BLaER1 treated with 17β-estradiol and CSF1 and Interleukin-3, amounts not matched to agents 10 nM and 100 nM (cell line): ENCODE measurements at regions not wholly inside any gene's neighbourhood (a gene's known extent, or its start where the extent isn't known, plus 50 kb on each side); places are given as distances from the start of the nearest gene placed in this dataset.

Source experiments
- H3K27ac ChIP-seq, 11 experiments: shearing (Covaris generic); formaldehyde crosslinking; 2 replicates each; pipeline ENCODE4 v1.8.1; 2022
- H3K27me3 ChIP-seq, 11 experiments: shearing (Covaris generic); formaldehyde crosslinking; 2 replicates each; pipeline ENCODE4 v1.8.1; 2022
- H3K36me3 ChIP-seq, 11 experiments: shearing (Covaris generic); formaldehyde crosslinking; 2 replicates each; pipeline ENCODE4 v1.8.1; 2022
- H3K4me1 ChIP-seq, 10 experiments: shearing (Covaris generic); formaldehyde crosslinking; 2 replicates each; pipeline ENCODE4 v1.8.1; 2022
- H3K4me2 ChIP-seq, 11 experiments: shearing (Covaris generic); formaldehyde crosslinking; 2 replicates each; pipeline ENCODE4 v1.8.1; 2022
- H3K4me3 ChIP-seq, 10 experiments: shearing (Covaris generic); formaldehyde crosslinking; 2 replicates each; pipeline ENCODE4 v1.8.1; 2022
- H3K9ac ChIP-seq, 11 experiments: shearing (Covaris generic); formaldehyde crosslinking; 2 replicates each; pipeline ENCODE4 v1.8.1; 2022
- H3K9me3 ChIP-seq, 11 experiments: shearing (Covaris generic); formaldehyde crosslinking; replicated peaks in 1 of 11; 2 replicates each; pipeline ENCODE4 v1.8.1; 2022
- H4K20me1 ChIP-seq, 11 experiments: shearing (Covaris generic); formaldehyde crosslinking; 2 replicates each; pipeline ENCODE4 v1.8.1; 2022
- Cebpa-rat ChIP-seq, 11 experiments: shearing (Covaris generic); IDR thresholded peaks; 2 replicates each; pipeline ENCODE4 v1.8.1; 2022

DNA sequence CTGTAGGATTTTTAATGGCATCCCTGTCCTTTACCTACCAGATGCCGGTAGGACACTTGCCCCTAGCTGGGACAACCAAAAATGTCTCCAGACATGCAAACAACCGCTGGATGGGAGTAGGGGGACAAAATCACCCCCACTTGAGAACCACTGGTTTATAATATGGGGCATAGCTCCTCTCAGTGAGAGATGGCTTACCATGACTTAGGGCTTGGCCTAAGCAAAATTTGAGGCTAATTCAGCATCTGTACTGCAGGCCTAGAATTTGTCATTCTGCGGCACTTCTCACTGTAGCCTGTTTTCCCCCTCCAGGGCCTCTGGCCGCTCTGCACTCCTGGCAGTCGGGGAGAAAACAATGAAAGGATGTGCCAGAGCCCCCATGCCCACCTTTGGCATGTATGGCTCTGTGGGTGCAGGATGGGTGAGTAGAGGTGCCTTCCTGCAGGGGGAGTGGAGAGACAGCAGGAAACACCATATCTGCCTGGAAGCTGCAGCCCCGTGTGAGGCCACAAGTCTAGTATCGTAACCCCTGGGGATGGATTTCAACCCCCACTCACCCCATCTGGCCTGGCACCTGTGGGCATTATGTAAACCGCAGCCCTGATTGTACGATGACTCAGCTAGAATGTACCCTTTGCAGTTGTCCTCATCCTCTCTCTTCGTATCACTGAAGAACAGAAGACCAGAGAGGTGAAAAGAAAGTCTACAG lies 268.1 kb downstream of the SOX9 start:
- H3K9ac ChIP-seq, result peak overlapping the region in 5 of 11 experiments; percentile 15 to 67 (median 57); a peak in 9 of 22 replicates
- H3K4me3 ChIP-seq, result 0 out of 20 replicates have a peak overlapping the region, but pooled peaks of 3 of the 10 experiments have one; percentile 4 to 37 (median 26)
- H4K20me1 ChIP-seq, result no peaks in the 10 kb centered on the region; a peak in 2 of 22 replicates
- TF ChIP-seq Cebpa-rat (IDR thresholded peaks at IDR 0.05), result no peak
- H3K4me1 ChIP-seq, result peaks cover 55 to 82% (median 78%) of the 10 kb centered on the region in 10 experiments
- peaks cover 0 to 6% (median 0%) of the 10 kb centered on the region in 11 experiments; a peak in 1 of 22 replicates for H3K27me3 ChIP-seq
- no peaks in the 10 kb centered on the region for H3K36me3 ChIP-seq
- peak overlapping the region; percentile 40 to 98 (median 96) for H3K4me2 ChIP-seq
- H3K27ac ChIP-seq, result peak overlapping the region in 8 of 11 experiments; percentile 28 to 90 (median 82); a peak in 14 of 22 replicates
- peaks cover 0 to 7% (median 0%) of the 10 kb centered on the region in 11 experiments; a peak in 1 of 22 replicates for H3K9me3 ChIP-seq

GRCh38 chr17:72390675-72391508 lies 270.1 kb downstream of the SOX9 start:
- H3K4me1 ChIP-seq, result peaks cover 58 to 99% (median 92%) of the 10 kb centered on the region in 10 experiments
- peaks cover 0 to 6% (median 0%) of the 10 kb centered on the region in 11 experiments; a peak in 1 of 22 replicates for H3K27me3 ChIP-seq
- TF ChIP-seq Cebpa-rat (IDR thresholded peaks at IDR 0.05), result no peak
- H3K27ac ChIP-seq, result peak overlapping the region in 8 of 11 experiments; percentile 69 to 90 (median 82); a peak in 15 of 22 replicates
- peak overlapping the region; percentile 87 to 98 (median 97); a peak in 21 of 22 replicates for H3K4me2 ChIP-seq
- peak overlapping the region in 1 of 10 experiments; percentile 55; a peak in 1 of 20 replicates for H3K4me3 ChIP-seq
- no peaks in the 10 kb centered on the region; a peak in 1 of 22 replicates for H3K9me3 ChIP-seq
- no peaks in the 10 kb centered on the region for H3K36me3 ChIP-seq
- H4K20me1 ChIP-seq, result no peaks in the 10 kb centered on the region; a peak in 2 of 22 replicates
- H3K9ac ChIP-seq, result peak overlapping the region in 3 of 11 experiments; percentile 78 to 80 (median 80); a peak in 5 of 22 replicates

GRCh38 chr17:72392056-72393010 lies 271.5 kb downstream of the SOX9 start:
- Histone ChIP-seq H3K4me1 (peaks cover 50 to 84% (median 80%) of the 10 kb centered on the region in 10 experiments), H3K27me3 (peaks cover 0 to 6% (median 0%) of the 10 kb centered on the region in 11 experiments; a peak in 1 of 22 replicates), H3K27ac (peak overlapping the region in 9 of 11 experiments; percentile 25 to 90 (median 78); a peak in 18 of 22 replicates), H4K20me1 (no peaks in the 10 kb centered on the region; a peak in 2 of 22 replicates), H3K4me2 (peak overlapping the region; percentile 87 to 98 (median 97)), H3K9me3 (no peaks in the 10 kb centered on the region; a peak in 1 of 22 replicates), H3K36me3 (no peaks in the 10 kb centered on the region), H3K9ac (peak overlapping the region in 9 of 11 experiments; percentile 32 to 80 (median 70); a peak in 17 of 22 replicates), H3K4me3 (peak overlapping the region; percentile 28 to 66 (median 51); a peak in 18 of 20 replicates)
- peak in 7 of 11 experiments; percentile 37 to 81 (median 61); a peak in 10 of 22 replicates for TF ChIP-seq Cebpa-rat (IDR thresholded peaks at IDR 0.05)

- no peak for TF ChIP-seq Cebpa-rat (IDR thresholded peaks at IDR 0.05)
- H4K20me1 ChIP-seq, result no peaks in the 10 kb centered on the region; a peak in 2 of 22 replicates
- no peaks in the 10 kb centered on the region; a peak in 1 of 22 replicates for H3K9me3 ChIP-seq
- H3K27me3 ChIP-seq, result peaks cover 0 to 6% (median 0%) of the 10 kb centered on the region in 11 experiments; a peak in 1 of 22 replicates
- no peak overlapping the region for H3K4me3 ChIP-seq
- H3K4me2 ChIP-seq, result peak overlapping the region; percentile 87 to 98 (median 97)
- no peaks in the 10 kb centered on the region for H3K36me3 ChIP-seq
- peak overlapping the region in 8 of 11 experiments; percentile 38 to 90 (median 82); a peak in 16 of 22 replicates for H3K27ac ChIP-seq
- peak overlapping the region in 5 of 11 experiments; percentile 14 to 67 (median 55); a peak in 4 of 22 replicates for H3K9ac ChIP-seq
- H3K4me1 ChIP-seq, result peaks cover 38 to 72% (median 67%) of the 10 kb centered on the region in 10 experiments
Measured at GRCh38 chr17:72393553-72393952, 272.7 kb downstream of the SOX9 start.

DNA sequence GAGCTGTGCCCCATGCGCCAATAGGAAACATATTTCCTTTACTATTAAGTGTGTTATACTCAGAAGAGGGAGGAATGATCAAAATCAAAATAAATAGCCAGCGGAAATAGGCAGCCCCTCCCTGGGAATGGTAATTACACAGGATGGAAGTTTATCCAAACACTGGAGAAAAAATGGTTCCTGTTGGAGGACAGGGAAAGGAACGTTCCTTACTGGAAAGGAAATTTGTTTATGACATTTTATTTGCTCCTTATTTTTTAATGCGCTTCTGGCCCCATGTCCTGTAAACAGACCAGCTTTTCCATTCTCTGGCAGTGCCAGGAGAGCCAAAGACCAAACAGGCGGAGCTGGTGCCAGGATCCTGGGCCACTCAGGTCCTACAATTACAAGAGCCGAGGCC lies 273.7 kb downstream of the SOX9 start:
- H3K9me3 ChIP-seq, result no peaks in the 10 kb centered on the region; a peak in 1 of 22 replicates
- no peak overlapping the region for H3K4me3 ChIP-seq
- H3K4me1 ChIP-seq, result peaks cover 29 to 62% (median 58%) of the 10 kb centered on the region in 10 experiments
- H3K27me3 ChIP-seq, result no peaks in the 10 kb centered on the region; a peak in 1 of 22 replicates
- 0 out of 22 replicates have a peak overlapping the region, but pooled peaks of 1 of the 11 experiments have one; percentile 10 for H3K9ac ChIP-seq
- no peaks in the 10 kb centered on the region for H3K36me3 ChIP-seq
- TF ChIP-seq Cebpa-rat (IDR thresholded peaks at IDR 0.05), result no peak
- peak overlapping the region in 4 of 11 experiments; percentile 86 to 90 (median 87); a peak in 7 of 22 replicates for H3K27ac ChIP-seq
- peak overlapping the region in 9 of 11 experiments; percentile 87 to 98 (median 97); a peak in 18 of 22 replicates for H3K4me2 ChIP-seq
- H4K20me1 ChIP-seq, result no peaks in the 10 kb centered on the region; a peak in 2 of 22 replicates

- Histone ChIP-seq H3K9me3 (no peaks in the 10 kb centered on the region; a peak in 1 of 22 replicates), H3K27ac (no peak overlapping the region), H3K4me2 (no peak overlapping the region), H3K4me3 (no peak overlapping the region), H3K36me3 (no peaks in the 10 kb centered on the region), H3K9ac (no peak overlapping the region), H3K27me3 (no peaks in the 10 kb centered on the region; a peak in 1 of 22 replicates), H4K20me1 (no peaks in the 10 kb centered on the region; a peak in 2 of 22 replicates), H3K4me1 (peaks cover 29 to 46% (median 42%) of the 10 kb centered on the region in 10 experiments)
- TF ChIP-seq Cebpa-rat (IDR thresholded peaks at IDR 0.05), result no peak
Measured at GRCh38 chr17:72396121-72396520, 275.3 kb downstream of the SOX9 start.

DNA sequence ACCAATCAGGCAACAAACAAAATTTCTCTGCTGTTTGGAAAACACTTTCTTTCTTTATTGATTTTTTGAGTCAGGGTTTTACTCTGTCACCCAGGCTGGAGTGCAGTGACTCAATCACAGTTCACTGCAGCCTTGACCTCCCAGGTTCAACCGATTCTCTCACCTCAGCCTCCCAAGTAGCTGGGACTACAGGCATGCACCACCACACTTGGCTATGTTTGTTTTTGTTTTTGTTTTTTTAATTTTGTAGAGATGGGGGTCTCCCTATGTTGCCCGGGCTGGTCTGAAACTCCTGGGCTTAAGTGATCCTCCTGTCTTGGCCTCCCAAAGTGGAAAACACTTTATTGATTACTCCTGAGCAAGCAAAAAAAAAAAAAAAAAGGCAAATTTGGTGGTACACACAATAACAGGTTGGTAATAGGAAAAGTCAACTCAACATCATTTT lies 276.4 kb downstream of the SOX9 start:
- no peak for TF ChIP-seq Cebpa-rat (IDR thresholded peaks at IDR 0.05)
- Histone ChIP-seq H3K4me3 (no peak overlapping the region), H4K20me1 (no peaks in the 10 kb centered on the region; a peak in 2 of 22 replicates), H3K9ac (no peak overlapping the region), H3K4me2 (no peak overlapping the region), H3K27ac (no peak overlapping the region), H3K9me3 (no peaks in the 10 kb centered on the region; a peak in 1 of 22 replicates), H3K27me3 (no peaks in the 10 kb centered on the region), H3K4me1 (peaks cover 20 to 35% (median 31%) of the 10 kb centered on the region in 10 experiments), H3K36me3 (no peaks in the 10 kb centered on the region)
